ENCODE measurements at regions not wholly inside any gene's neighbourhood (a gene's known extent, or its start where the extent isn't known, plus 50 kb on each side); places are given as distances from the start of the nearest gene placed in this dataset.

DNA sequence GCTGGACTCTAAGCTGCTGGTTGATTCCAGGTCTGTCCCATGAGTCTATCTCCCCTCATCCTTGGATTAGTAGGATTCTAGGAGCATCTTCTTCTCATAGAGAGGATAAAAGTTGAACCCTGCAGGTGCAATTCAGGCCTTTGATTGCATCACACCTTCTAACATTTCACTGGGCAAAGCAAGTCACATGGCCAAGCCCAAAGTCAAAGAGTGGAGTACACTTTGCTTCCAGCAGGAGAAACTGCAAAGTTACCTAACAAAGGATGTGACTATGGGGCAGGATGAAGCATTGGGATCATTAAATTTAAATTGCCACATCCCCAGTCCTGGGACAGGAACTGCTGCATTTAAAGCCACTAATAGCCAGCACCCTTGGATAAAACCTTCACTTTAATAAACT is 51.0 kb upstream of the EGFLAM start:
- no peak for DNase-seq

- no peak for DNase-seq
These were observed 55.6 kb upstream of the EGFLAM start for GRCh38 chr5:38202741-38203140.

GRCh38 chr5:38200872-38201557 is 57.3 kb upstream of the EGFLAM start:
- no peak for DNase-seq

DNA sequence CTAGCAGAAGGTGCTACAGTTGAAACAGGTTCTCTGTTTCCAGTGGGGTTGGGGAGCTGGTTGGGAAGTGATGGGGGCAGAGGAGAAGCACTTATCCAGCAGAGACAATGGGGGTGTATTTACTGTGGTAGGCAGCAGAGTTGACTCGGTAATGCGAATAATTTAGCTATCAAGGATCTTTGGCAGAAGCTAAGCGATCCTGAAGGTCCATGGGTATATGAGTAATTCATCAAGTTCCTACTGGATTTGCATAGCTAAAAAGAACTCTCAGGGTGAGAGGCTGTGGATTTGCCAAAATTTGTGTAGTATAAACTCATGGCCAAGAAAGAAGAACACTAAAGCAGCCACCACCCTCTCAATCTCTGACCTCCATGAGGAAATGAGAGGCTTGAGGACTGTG is 61.2 kb upstream of the EGFLAM start:
- no peak for DNase-seq

DNA sequence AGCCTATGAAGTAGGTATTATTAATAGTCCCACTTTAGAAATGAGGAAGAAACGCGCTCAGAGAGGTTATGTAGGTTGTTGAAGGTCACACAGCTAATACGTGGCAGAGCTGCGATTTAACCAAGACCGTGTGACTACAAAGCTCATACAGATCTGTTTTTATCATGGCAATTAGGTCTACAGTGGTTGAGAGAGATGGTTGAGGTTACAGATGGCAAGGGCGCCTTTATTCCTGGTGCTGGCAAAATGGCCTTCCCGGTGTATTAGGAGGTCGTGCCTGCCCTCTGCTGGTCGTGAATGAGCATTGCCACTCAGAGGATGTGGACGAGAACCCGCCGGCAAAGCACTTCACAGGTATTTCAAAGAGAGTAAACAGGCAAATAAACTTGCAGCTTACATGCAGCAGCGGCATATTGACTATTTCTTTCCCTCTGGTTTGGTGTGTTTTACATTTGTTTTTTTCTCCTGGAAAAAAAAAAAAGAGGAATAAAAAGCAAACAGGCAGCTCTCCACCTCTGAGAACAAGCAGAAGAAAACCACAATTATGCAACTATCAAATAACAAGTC is 65.3 kb upstream of the EGFLAM start:
- DNase-seq = peak; percentile 31

GRCh38 chr5:38191693-38192092 is 66.7 kb upstream of the EGFLAM start:
- no peak for DNase-seq

DNA sequence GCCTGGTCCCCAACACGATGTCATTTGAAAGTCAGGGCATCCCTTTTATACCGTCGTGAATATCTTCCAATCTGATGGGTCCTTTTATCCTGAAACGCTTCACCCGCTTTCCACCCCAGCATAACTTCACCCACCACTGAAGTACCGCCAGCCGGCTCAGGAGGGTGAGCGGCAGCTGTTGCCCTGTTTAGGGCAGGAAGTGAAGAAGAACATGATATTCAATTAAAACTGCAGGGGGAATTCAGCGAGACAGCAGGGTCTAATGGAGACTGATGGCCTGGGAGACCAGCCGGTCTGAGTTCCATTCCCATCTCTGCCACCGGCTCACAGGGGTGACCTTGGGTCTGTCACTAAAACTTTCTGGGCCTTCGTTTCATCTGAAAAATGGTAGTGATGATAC is 68.2 kb upstream of the EGFLAM start:
- DNase-seq = no peak

- DNase-seq = no peak
These were observed 69.3 kb upstream of the EGFLAM start for GRCh38 chr5:38189081-38189504.

DNA sequence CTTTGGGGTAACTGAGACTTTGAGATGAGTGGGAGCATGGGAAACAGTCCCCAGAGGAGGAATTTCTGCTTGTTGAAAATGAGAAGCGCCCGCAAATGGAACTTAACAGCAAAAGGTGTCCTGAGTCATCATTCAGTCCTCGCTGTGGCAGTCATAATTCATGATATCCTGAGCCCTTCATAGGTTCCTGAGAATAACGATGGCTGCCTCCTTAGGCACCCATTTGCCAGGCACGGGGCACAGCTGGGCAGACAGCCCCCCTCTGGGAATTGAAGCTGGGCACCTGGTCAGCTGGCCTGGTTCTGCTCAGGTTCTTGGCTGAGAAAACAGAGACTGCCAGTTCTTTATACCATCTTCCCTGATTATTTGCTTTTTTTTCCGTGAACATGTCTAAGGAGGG is 69.8 kb upstream of the EGFLAM start:
- DNase-seq = no peak

GRCh38 chr5:38187532-38187931 is 70.8 kb upstream of the EGFLAM start:
- DNase-seq = no peak

DNA sequence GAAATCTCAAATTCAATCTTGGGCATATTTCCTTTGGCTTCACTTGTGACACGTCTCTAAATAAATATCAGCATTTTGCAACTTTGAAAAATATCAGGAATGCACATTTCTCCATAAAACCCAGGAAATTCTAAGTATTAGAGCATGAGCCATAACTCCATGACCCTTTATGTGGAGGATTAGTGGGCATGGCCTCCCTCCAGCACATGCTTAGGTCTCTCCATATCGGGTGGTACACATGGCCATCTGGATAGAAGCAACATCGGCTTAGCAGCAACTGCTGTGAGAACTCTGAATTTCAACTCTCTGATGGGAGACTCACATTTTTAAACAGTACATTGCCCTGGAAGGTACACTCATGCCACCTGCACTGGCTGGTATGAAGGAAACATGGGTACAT is 73.7 kb upstream of the EGFLAM start:
- no peak for DNase-seq

- DNase-seq = no peak
These were observed 75.4 kb upstream of the EGFLAM start for GRCh38 chr5:38182991-38183390.

DNA sequence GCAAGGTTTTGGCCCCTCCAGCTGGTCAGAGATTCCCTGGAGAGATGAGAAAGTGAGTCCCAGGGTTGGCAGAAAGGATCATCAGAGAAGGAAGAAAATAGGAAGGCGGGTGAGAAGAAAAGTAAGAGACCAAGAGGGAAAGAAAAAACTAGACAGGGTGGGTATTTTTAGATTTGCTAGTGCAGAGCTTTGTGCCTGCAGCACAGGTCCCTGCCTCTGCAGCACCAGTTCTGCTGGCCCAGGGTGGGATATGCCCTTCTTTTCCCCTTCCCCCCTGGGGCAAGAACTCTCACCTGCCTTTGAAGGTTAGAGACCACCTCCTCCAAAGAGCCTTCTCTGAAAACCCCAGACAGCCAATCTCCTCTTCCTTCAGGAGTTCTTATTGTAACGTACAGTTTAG is 90.3 kb upstream of the EGFLAM start:
- DNase-seq = no peak

- no peak for DNase-seq
These were observed 90.8 kb upstream of the EGFLAM start for GRCh38 chr5:38167562-38167996.

GRCh38 chr5:38166832-38167231 is 91.5 kb upstream of the EGFLAM start:
- no peak for DNase-seq

GRCh38 chr5:38165435-38165834 is 92.9 kb upstream of the EGFLAM start:
- DNase-seq = no peak

- DNase-seq = no peak
These were observed 93.5 kb upstream of the EGFLAM start for GRCh38 chr5:38164776-38165399.

DNA sequence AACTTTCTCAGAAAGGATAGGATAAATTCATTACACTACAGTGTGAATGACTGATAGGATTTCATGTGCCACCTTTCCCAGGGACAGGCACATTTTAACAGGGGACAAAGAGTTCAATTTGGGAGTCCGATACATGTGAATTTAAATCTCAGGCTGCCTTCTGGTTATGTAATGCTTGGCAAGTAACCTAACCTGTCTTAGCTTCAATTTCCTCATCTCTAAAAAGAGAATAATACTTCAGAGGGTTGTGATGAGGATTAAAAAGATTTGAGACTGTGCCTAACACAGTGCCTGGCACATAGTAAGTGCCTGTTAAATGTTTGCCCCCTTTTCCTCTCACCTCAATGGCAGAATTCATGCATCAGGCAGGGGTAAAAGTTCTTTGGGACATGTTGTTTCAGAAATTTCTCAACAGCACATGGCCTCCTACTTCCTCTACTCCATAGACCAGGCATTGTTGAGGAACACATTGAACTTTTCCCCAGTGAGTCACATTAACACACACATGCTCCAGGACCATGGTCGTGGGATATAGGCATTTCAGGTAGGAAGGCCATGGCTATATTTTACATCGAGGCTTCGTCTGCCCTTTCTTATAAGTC is 94.6 kb upstream of the EGFLAM start:
- no peak for DNase-seq

DNA sequence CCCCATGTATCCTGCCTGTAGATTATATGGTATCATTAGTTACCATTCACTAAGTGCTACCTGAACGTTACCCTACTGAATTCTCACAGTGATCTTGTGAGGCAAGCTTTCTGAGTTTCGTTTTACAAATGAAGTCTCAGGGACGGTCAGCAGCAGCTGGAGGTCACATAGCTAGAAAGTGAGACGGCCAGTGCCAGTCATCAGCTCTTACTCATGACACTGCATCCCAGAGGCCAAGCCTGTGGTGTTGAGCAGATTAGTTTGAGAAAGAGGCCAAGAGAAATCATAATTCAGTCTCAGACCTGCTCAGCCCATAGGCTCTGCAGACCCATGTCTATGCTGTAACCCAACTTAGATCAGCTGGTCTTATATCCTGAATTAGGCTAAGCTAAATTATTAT is 95.7 kb upstream of the EGFLAM start:
- no peak for DNase-seq

- DNase-seq = no peak
These were observed 101.3 kb upstream of the EGFLAM start for GRCh38 chr5:38157024-38157423.

DNA sequence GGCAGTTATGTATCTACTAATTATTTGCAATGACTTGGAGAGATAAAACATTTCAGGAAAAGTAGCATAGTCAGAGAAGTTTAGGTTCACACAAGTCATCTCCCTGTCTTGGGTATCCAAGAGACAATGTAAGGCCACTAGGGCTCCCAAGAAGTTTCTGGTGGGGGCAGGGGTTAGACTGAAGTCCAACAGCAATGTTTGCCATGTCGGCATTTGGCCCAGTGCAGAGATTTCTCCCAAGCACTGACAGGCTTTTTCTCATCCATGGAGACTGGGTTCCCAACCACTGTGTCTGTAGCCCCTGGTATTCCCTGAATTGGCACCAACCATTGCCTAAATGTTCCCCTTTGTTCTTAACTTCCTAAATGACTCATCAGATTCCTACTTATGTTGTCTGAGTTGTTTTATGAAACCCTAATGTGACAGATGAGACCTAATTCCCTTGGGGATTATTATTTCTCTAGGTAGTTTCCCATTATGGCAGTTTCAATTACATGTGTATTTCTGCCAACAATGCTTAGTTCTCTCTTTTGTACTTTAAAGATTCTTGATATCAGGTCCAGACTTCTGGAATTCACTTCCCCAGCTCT is 103.6 kb upstream of the EGFLAM start:
- no peak for DNase-seq

GRCh38 chr5:38151878-38152277 is 106.5 kb upstream of the EGFLAM start:
- DNase-seq = no peak

DNA sequence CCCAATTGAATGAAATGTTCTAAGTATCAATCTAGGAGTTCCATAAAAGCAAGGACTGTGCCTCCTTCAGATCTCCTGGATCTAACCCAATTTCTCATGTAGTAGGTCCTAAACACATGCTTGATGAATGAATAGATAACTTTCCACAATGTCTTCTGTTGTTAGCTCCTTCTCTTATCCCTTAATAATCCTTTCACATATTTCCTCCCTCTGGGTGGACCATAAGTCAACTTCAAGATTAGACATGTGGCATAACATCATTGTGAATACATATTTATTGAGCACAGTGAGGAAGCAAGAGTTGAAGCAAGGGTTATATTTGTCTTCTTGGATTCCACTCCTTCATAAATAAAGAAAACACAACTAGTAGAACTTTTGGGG is 108.6 kb upstream of the EGFLAM start:
- no peak for DNase-seq

Data from kidney glomerular epithelial cell (primary cell).